Large intestine (tissue), 3 donors: ENCODE measurements at regions not wholly inside any gene's neighbourhood (a gene's known extent, or its start where the extent isn't known, plus 50 kb on each side); places are given as distances from the start of the nearest gene placed in this dataset.

Source experiments
- DNase-seq, 2 donors: peaks; one replicate each; pipeline versions ENCODE4 v3.0.0 to v3.0.0-alpha.2; 2013
- H3K27ac ChIP-seq: one replicate; pipeline ENCODE4 v1.5.1; 2013; ENCODE audit warnings: low read length
- H3K27me3 ChIP-seq: 2 replicates; pipeline ENCODE4 v1.6.1; 2013; ENCODE audit warnings: low read length; ENCODE audit not compliant: control insufficient read depth, insufficient read depth
- H3K36me3 ChIP-seq: 2 replicates; pipeline ENCODE4 v1.6.1; 2013; ENCODE audit warnings: low read length; ENCODE audit not compliant: control insufficient read depth, insufficient read depth
- H3K4me1 ChIP-seq: one replicate; pipeline ENCODE4 v1.6.1; 2013; ENCODE audit warnings: low read length; ENCODE audit not compliant: control insufficient read depth, insufficient read depth
- H3K4me3 ChIP-seq: one replicate; pipeline ENCODE4 v1.5.1; 2013; ENCODE audit warnings: low read length
- H3K9me3 ChIP-seq: one replicate; pipeline ENCODE4 v1.6.1; 2013; ENCODE audit warnings: mild to moderate bottlenecking, low read depth, low read length, moderate library complexity; ENCODE audit not compliant: control insufficient read depth
- WGBS: methylation state at CpG from one replicate; pipeline ENCODE4 v1.1.5; 2013; ENCODE audit warnings: low lambda C conversion rate; ENCODE audit not compliant: insufficient coverage; 5-methylcytosine and 5-hydroxymethylcytosine counted together

DNA sequence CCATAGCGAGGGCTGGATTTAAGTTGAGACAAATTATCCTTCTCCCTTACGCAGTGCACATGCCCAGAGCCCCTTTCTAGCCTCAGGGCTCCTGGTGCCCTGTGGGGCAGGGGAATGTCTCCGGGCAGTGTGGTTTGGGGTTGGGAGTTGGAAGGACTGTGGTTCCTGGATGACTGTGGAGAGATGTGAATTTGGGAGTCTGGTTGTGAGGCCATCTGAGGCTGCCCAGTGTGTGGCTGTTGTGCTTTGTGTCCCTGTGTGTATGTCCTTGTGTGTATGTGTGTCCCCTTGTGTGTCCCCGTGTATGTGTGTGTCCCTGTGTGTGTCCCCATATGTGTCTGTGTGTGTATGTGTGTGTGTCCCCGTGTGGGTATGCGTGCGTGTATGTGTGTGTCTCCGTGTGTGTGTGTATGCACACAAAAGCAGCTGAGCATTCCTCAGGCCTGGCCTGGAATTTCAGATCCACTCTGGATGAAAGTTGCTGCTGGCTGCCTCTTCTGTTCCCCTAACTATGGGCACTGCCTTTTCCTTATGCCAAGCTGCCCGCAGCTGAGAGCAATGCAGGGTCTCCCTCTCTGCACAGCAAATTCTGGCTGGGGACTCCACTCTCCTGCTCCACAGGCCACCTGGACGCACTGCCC lies 65.4 kb downstream of the UBIAD1 start:
- Histone ChIP-seq H3K4me3 (no peak overlapping the region), H3K4me1 (peaks cover 7% of the 10 kb centered on the region), H3K36me3 (no peaks in the 10 kb centered on the region), H3K9me3 (no peaks in the 10 kb centered on the region), H3K27me3 (peaks cover 7% of the 10 kb centered on the region), H3K27ac (no peak overlapping the region)
- no peak for DNase-seq
- no CpG with 5 or more reads among the region's 10 CpGs for WGBS

DNA sequence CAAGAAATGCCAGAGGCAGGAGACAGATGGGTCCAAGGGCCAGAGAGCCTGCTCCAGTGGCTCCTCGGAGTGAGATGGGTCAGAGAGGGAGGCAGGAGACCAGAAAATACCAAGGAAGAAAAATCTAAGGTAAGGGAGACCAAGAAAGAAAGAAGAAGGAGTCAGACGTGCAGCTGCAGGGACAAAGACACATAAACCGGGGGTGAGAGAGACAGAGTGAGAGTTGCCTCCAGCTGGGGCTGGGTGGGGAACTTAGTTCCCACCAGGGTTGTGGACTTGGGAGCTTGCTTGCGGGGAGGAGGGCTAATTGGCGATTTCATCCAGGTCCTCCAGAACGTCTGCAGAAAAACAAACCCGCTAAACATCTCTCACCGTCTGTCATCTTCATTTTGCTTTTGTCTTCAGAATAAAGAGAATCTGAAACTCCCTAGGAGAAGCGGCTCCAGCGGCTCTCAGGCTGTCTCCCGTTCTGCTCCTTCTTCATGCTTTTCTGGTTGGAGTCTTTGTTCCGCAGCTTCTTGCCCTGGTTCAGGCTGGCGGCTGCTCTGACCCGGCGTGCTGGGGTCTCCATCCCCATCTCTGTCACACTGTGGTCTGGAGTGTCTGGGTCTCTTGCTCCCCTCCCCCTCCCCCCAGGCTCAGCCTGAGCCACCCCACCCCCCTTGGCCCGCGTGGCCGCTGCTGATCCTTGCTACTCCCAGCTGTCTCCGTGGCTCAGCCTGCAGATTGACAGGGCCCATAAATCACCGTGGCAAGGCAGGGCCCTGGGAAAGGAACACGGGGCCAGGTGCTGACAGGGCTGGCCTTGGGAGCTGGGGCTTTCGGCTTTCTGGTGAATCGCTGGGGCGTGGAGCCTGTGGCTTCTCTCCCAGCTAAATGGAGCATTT lies 66.6 kb downstream of the UBIAD1 start:
- Histone ChIP-seq H3K27ac (no peak overlapping the region), H3K4me1 (peaks cover 7% of the 10 kb centered on the region), H3K27me3 (peaks cover 7% of the 10 kb centered on the region), H3K9me3 (no peaks in the 10 kb centered on the region), H3K36me3 (no peaks in the 10 kb centered on the region), H3K4me3 (no peak overlapping the region)
- peak; percentile 55 to 70 for DNase-seq
- whole genome bisulfite sequencing = no CpG with 5 or more reads among the region's 24 CpGs

GRCh38 chr1:11340233-11340632 lies 67.2 kb downstream of the UBIAD1 start:
- no peak for DNase-seq
- Histone ChIP-seq H3K9me3 (no peaks in the 10 kb centered on the region), H3K27ac (no peak overlapping the region), H3K4me1 (peaks cover 7% of the 10 kb centered on the region), H3K36me3 (no peaks in the 10 kb centered on the region), H3K4me3 (no peak overlapping the region), H3K27me3 (peaks cover 7% of the 10 kb centered on the region)
- 33% methylated on average over 1 of the region's 4 CpGs for WGBS

DNA sequence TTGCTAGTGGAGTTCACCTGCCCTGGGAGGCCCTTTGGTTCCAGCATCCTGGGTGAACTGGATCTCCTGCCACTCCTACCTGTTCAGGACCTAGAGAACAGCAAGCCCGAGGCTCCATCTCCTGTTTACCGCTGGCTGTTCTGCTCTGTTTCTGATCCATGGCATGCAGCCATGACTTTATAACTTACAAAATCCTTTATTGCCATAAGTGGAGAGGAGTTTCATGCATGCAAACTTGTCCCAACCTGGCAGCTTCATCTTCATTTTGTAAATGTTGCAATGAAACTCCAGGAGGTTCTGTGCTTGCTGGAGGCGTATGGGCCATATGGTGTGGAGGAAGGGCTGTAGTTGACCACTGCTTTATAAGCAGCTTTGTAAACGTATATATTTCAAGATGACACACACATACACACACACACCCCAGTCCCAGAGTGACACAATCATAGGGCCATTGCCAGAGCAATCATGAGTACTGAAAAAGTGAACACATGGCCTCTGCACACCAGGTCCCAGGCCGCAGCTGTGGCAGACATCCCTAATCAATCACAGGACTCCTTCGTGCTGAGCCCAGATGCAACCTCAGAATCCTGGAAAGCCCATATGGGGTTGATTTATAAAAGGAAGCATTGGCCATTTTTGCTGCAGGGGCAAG lies 69.0 kb downstream of the UBIAD1 start:
- H3K4me1 ChIP-seq = peaks cover 7% of the 10 kb centered on the region
- H3K27me3 ChIP-seq = peaks cover 10% of the 10 kb centered on the region
- WGBS = no CpG with 5 or more reads among the region's 6 CpGs
- no peak overlapping the region for H3K4me3 ChIP-seq
- no peaks in the 10 kb centered on the region for H3K36me3 ChIP-seq
- no peaks in the 10 kb centered on the region for H3K9me3 ChIP-seq
- peak in 1 of 2 donors; percentile 42 for DNase-seq
- H3K27ac ChIP-seq = no peak overlapping the region

- Histone ChIP-seq H3K4me1 (peaks cover 7% of the 10 kb centered on the region), H3K9me3 (no peaks in the 10 kb centered on the region), H3K27me3 (peaks cover 10% of the 10 kb centered on the region), H3K36me3 (no peaks in the 10 kb centered on the region), H3K4me3 (no peak overlapping the region), H3K27ac (no peak overlapping the region)
- DNase-seq = peak in 1 of 2 donors; percentile 15
- WGBS = no CpG with 5 or more reads among the region's 6 CpGs
These were observed 69.6 kb downstream of the UBIAD1 start for GRCh38 chr1:11342621-11343032.

DNA sequence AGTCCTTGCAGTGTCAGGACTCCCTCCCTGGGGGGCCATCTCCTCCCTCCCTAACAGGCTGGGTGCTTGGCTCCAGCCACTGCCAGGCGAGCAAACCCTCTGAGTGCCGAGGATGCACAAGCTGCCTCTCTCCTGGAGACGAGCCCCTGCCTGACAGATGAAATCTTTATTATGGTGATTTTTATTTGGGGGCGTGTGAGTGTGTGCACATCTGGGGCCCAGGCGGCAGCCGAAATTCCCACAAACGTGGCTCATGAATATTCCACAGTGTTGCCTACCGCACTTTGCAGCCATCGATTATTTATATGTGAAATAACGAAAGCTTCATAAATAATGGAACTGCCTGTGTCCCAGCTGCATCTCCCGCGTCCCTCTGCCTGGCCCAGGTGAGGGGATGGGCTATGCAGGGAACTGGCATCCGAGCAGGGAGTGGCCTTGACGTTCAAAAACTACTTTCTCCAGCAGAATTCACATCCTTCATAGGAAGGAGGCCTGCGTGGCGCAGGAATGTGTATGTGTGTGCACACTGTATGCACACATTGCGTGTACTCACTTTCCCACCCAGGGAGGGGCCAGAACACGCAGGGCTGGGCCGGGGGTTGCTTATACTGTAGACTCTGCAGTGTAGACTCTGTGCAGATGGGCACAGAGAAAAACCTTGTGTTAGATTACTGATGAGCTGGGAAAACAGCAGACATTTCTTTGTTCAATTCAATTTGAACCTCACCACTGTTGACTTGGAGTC lies 73.1 kb downstream of the UBIAD1 start:
- no CpG with 5 or more reads among the region's 19 CpGs for WGBS
- Histone ChIP-seq H3K4me3 (no peak overlapping the region), H3K36me3 (no peaks in the 10 kb centered on the region), H3K27ac (no peak overlapping the region), H3K27me3 (peaks cover 3% of the 10 kb centered on the region), H3K4me1 (no peaks in the 10 kb centered on the region), H3K9me3 (peaks cover 4% of the 10 kb centered on the region)
- no peak for DNase-seq

DNA sequence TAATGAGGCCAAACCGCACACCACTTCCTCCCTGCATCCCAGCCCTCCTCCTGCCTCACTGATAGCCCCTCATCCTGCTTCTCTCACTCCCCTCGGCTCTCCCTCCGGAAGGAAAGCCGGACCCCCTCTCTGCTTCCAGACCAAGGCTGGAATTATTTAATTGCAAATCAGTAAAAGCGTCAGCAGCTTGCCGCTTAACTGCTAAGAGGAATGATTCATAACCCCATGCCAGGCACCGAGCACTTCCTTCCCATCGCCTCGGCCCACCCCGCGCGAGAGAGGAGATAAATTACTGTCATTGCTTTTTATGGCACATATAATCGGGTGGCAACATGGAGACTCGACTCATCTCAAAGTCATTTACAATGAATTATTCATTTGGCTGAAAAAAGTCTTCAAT lies 77.3 kb downstream of the UBIAD1 start:
- H3K9me3 ChIP-seq = peaks cover 4% of the 10 kb centered on the region
- 65% methylated on average over 4 of the region's 14 CpGs for WGBS

GRCh38 chr1:11352058-11352715 lies 79.2 kb downstream of the UBIAD1 start:
- no CpG with 5 or more reads among the region's 12 CpGs for WGBS
- no peak overlapping the region for H3K4me3 ChIP-seq

More for the DNA sequence above, 77.3 kb downstream of the UBIAD1 start:
- Histone ChIP-seq H3K36me3 (no peaks in the 10 kb centered on the region), H3K27ac (no peak overlapping the region), H3K4me3 (no peak overlapping the region), H3K27me3 (peaks cover 6% of the 10 kb centered on the region), H3K4me1 (no peaks in the 10 kb centered on the region)
- no peak for DNase-seq

DNA sequence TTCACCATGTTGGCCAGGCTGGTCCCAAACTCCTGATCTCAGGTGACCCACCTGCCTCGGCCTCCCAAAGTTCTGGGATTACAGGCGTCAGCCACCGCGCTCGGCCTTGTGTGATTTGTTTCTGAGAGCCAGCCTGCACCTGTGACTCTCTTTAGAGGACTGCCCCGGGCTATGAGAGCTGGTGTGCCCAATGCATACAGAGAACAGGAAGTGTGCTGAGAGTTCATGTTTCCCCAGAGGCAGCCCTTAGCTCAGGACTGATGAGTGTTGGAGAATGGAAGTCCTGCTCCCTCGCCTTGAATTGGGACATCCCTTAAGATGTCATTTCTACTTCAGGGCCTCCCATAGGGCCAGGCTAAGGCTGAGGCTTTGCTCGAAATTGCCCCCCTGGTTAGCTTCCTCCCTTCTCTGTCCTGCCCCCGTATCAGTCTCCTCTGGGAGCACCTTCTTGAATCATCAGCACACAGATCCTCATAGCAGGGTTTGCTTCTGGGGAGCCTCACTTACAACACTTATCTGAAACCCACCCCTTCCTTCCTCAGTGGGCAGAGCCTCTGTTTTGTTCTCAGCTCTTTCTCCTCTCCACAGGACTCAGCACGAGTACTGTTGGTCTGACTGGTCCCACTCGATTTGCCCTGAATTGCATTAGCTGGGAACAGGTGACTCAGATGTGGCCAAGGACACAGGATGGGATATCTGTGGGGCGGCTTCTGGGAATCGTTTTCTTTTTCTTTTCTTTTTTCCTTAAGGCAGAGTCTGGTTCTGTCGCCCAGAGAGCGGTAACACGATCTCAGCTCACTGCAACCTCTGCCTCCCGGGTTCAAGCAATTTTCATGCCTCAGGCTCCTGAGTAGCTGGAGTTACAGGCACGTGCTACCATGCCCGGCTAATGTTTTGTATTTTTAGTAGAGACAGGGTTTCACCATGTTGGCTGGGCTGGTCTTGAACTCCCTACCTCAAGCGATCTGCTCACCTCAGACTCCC lies 80.1 kb downstream of the UBIAD1 start:
- peaks cover 4% of the 10 kb centered on the region for H3K9me3 ChIP-seq
- H3K4me3 ChIP-seq = no peak overlapping the region
- no peak for DNase-seq
- H3K27me3 ChIP-seq = peaks cover 21% of the 10 kb centered on the region
- no peak overlapping the region for H3K27ac ChIP-seq
- no peaks in the 10 kb centered on the region for H3K36me3 ChIP-seq
- no peaks in the 10 kb centered on the region for H3K4me1 ChIP-seq
- 90% methylated on average over 2 of the region's 20 CpGs for WGBS

More at GRCh38 chr1:11352058-11352715, 79.2 kb downstream of the UBIAD1 start:
- Histone ChIP-seq H3K4me1 (no peaks in the 10 kb centered on the region), H3K27me3 (peaks cover 13% of the 10 kb centered on the region), H3K9me3 (peaks cover 4% of the 10 kb centered on the region), H3K36me3 (no peaks in the 10 kb centered on the region), H3K27ac (no peak overlapping the region)
- no peak for DNase-seq
